ENCODE measurements at regions not wholly inside any gene's neighbourhood (a gene's known extent, or its start where the extent isn't known, plus 50 kb on each side); places are given as distances from the start of the nearest gene placed in this dataset.

- H3K9me3 ChIP-seq (ENCODE audit: insufficient read depth, low read length, severe bottlenecking): no peaks in the 10 kb centered on the region
- no peak overlapping the region for H3K27ac ChIP-seq (ENCODE audit: low read length)
- DNase-seq: no peak
- H3K4me2 ChIP-seq (ENCODE audit: insufficient read depth, low read length): no peak overlapping the region
- H3K79me2 ChIP-seq (ENCODE audit: insufficient read depth, low read length): no peaks in the 10 kb centered on the region
- ATAC-seq (ENCODE audit: insufficient read depth, low read depth): no peak
- H3K4me3 ChIP-seq (ENCODE audit: low read depth in 1 of 2, low read length in 2 of 2): no peak overlapping the region
- no peaks in the 10 kb centered on the region for H3K4me1 ChIP-seq (ENCODE audit: insufficient read depth, low read length)
- no peak overlapping the region for H3K9ac ChIP-seq (ENCODE audit: low read depth, low read length)
- no peak for TF ChIP-seq CTCF (IDR thresholded peaks at IDR 0.05; ENCODE audit: borderline replicate concordance, extremely low read depth, low read length, poor library complexity, severe bottlenecking)
- TF ChIP-seq EZH2 (IDR thresholded peaks at IDR 0.05; ENCODE audit: borderline replicate concordance, low read depth, low read length, severe bottlenecking): no peak
- H3K27me3 ChIP-seq (ENCODE audit: insufficient read depth, low read length, poor library complexity): peaks cover 5% of the 10 kb centered on the region
- H4K20me1 ChIP-seq (ENCODE audit: insufficient read depth, low read length): peaks cover 4% of the 10 kb centered on the region; the same call in 1 of the 2 replicates
- no peaks in the 10 kb centered on the region for H3K36me3 ChIP-seq (ENCODE audit: insufficient read depth, low read length)
- H2AFZ ChIP-seq (ENCODE audit: low read depth, low read length): no peak overlapping the region
Observed at GRCh38 chr11:70741085-70741484, 342.8 kb downstream of the CTTN start.

- Histone ChIP-seq H3K4me2 (ENCODE audit: insufficient read depth, low read length) (no peak overlapping the region), H3K79me2 (ENCODE audit: insufficient read depth, low read length) (no peaks in the 10 kb centered on the region), H3K4me3 (ENCODE audit: low read depth in 1 of 2, low read length in 2 of 2) (no peak overlapping the region), H3K9me3 (ENCODE audit: insufficient read depth, low read length, severe bottlenecking) (no peaks in the 10 kb centered on the region), H2AFZ (ENCODE audit: low read depth, low read length) (no peak overlapping the region), H3K4me1 (ENCODE audit: insufficient read depth, low read length) (no peaks in the 10 kb centered on the region), H3K36me3 (ENCODE audit: insufficient read depth, low read length) (no peaks in the 10 kb centered on the region), H3K27ac (ENCODE audit: low read length) (no peak overlapping the region), H3K27me3 (ENCODE audit: insufficient read depth, low read length, poor library complexity) (peaks cover 5% of the 10 kb centered on the region), H3K9ac (ENCODE audit: low read depth, low read length) (no peak overlapping the region), H4K20me1 (ENCODE audit: insufficient read depth, low read length) (peaks cover 4% of the 10 kb centered on the region; the same call in 1 of the 2 replicates)
- no peak for ATAC-seq (ENCODE audit: insufficient read depth, low read depth)
- no peak for DNase-seq
- TF ChIP-seq CTCF (IDR thresholded peaks at IDR 0.05; ENCODE audit: borderline replicate concordance, extremely low read depth, low read length, poor library complexity, severe bottlenecking) (no peak), EZH2 (IDR thresholded peaks at IDR 0.05; ENCODE audit: borderline replicate concordance, low read depth, low read length, severe bottlenecking) (no peak)
Observed at GRCh38 chr11:70742553-70743291, 344.4 kb downstream of the CTTN start.

- Histone ChIP-seq H2AFZ (ENCODE audit: low read depth, low read length) (no peak overlapping the region), H3K4me3 (ENCODE audit: low read depth in 1 of 2, low read length in 2 of 2) (no peak overlapping the region), H3K9ac (ENCODE audit: low read depth, low read length) (no peak overlapping the region), H3K79me2 (ENCODE audit: insufficient read depth, low read length) (no peaks in the 10 kb centered on the region), H4K20me1 (ENCODE audit: insufficient read depth, low read length) (peaks cover 4% of the 10 kb centered on the region; the same call in 1 of the 2 replicates), H3K9me3 (ENCODE audit: insufficient read depth, low read length, severe bottlenecking) (no peaks in the 10 kb centered on the region), H3K36me3 (ENCODE audit: insufficient read depth, low read length) (no peaks in the 10 kb centered on the region), H3K4me2 (ENCODE audit: insufficient read depth, low read length) (no peak overlapping the region), H3K4me1 (ENCODE audit: insufficient read depth, low read length) (no peaks in the 10 kb centered on the region), H3K27ac (ENCODE audit: low read length) (no peak overlapping the region), H3K27me3 (ENCODE audit: insufficient read depth, low read length, poor library complexity) (peaks cover 5% of the 10 kb centered on the region)
- TF ChIP-seq CTCF (IDR thresholded peaks at IDR 0.05; ENCODE audit: borderline replicate concordance, extremely low read depth, low read length, poor library complexity, severe bottlenecking): no peak
- no peak for TF ChIP-seq EZH2 (IDR thresholded peaks at IDR 0.05; ENCODE audit: borderline replicate concordance, low read depth, low read length, severe bottlenecking)
- DNase-seq (no peak), ATAC-seq (ENCODE audit: insufficient read depth, low read depth) (no peak)
Observed at GRCh38 chr11:70743329-70743728, 345.0 kb downstream of the CTTN start.
